ENCODE measurements at regions not wholly inside any gene's neighbourhood (a gene's known extent, or its start where the extent isn't known, plus 50 kb on each side); places are given as distances from the start of the nearest gene placed in this dataset.
A peak's percentile ranks its signal among the peaks of the same experiment; 100 is the strongest.

DNA sequence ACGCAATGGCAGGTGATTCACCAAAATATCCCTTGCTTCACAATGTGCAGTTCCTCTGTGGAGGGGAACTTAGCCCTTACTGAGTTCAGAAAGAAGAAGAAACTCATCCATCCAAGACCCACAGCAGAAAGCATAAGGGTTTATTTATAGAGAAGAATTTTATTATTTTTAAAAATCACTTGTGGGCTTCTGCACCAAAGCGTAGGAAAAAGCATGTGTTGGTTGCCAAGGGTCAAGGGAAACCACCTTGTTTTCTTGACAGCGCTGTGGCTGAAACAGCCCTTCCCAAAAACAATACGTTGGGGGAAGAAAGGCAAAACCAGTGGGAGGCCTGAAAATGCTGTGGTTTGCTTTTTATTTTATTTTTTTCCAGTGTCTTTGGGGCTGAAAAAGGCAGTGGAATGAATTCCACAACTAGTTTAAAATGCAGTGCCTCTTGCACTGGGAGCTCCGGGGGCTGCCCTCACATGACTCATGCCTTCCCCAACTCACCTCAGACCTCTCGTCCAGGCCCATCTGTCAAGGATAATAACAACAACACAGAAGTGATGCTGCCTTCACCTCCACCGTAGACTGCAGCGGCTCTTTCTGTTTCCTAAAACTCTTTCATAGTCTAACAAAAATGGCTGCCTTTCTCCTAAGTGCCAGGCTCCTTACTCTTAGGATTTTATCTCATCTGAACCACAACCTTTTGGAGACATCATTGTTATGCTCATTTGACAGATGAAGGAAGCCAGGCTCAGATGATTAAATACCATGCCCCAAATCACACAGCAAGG lies 224.2 kb upstream of the JUN start:
- DNase-seq = no peak

DNA sequence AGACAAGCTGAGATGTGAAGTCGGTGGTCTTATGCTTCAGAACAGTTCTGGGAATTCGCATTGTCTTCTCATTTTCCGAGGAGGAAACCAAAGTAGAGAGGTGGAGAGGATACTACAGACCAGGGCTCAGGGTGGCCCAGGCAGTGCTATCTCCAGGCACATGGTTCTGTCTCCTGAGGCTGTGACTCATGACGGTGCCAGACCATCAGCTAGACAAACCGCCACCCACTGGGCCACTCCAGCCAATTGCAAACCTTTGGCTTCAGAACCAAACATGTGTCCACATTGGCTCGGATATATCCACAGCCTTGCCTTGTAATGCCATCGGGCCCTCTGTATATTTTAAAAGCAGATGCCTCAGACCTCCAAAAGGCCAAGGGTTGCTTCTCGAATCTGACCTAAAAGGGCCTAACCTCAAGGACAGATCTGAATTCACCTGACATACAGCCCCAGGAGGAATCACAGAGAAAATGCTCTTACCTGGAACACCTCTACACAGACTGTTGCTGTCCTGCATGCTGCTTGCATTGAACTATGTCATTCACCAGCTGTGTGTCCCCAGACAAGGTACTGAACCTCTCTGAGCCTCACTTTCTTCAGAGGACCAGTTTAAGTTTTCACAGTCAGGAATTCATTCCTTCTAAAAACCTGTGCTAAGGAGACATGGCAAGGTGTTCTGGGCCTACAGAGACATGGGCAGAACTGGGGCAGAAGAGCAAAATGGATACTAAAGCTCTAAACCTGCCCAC lies 224.9 kb upstream of the JUN start:
- peak; percentile 43 for DNase-seq

- no peak for DNase-seq
Observed at GRCh38 chr1:59011663-59012062, 227.8 kb upstream of the JUN start.

- DNase-seq = no peak
Observed at GRCh38 chr1:59012378-59012777, 228.5 kb upstream of the JUN start.

DNA sequence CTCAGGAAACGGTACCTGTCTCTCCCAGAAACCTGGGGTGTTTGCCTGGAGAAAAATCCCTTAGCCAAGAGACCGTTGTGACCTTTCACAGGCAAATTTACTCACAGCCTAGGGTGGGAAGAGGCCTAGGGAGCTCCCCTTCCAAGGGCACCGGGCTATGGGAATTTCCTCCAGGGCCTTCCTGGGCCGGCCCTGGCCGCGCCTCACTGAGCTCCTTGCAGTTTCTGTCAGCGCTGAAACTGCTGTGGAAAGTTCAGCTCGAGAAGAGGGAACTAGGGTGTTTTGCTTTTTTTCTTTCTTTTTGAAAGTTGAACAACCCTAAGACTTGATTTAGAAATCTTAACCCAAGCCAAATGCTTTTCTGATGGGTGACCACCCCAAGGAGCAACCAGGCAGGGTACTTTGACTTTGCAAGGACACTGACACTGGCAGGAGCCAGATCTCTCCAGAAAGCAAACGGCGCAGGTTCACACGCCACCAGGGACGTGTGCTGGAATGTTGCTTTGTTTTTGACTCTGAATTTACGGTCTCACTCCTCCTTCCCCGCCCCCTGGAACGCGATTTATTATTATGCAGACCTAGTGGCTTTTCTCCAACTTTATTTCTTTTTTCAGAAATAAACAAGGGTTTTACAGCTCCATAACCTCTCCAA lies 229.6 kb upstream of the JUN start:
- DNase-seq = peak; percentile 72

GRCh38 chr1:59013928-59014279 lies 230.1 kb upstream of the JUN start:
- no peak for DNase-seq

GRCh38 chr1:59014827-59015226 lies 231.0 kb upstream of the JUN start:
- DNase-seq = no peak

- DNase-seq = peak; percentile 90
Observed at GRCh38 chr1:59015708-59016107, 231.9 kb upstream of the JUN start.

- DNase-seq = no peak
Observed at GRCh38 chr1:59016390-59016789, 232.5 kb upstream of the JUN start.

- DNase-seq = peak; percentile 65
Observed at GRCh38 chr1:59017501-59018231, 233.8 kb upstream of the JUN start.

DNA sequence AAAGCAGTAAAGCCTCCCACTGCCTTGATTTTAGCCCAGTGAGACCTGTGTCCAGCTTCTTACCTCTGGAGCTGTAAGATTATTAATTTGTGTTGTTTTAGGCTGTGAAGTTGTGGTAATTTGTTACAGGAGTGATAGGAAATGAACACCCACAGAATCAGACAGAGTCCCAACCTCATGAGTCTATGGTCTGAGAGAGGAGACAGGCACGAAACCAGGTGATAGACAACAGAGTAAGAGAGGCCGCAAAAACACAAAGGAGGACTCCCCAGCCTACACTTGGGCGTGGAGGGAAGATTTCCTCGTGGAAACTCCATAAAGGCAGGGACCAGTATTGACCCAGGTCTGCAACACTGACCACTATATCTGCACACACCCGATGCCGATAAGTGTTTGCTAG lies 234.6 kb upstream of the JUN start:
- no peak for DNase-seq

GRCh38 chr1:59018860-59019259 lies 235.0 kb upstream of the JUN start:
- no peak for DNase-seq

GRCh38 chr1:59020151-59020997 lies 236.5 kb upstream of the JUN start:
- DNase-seq = peak; percentile 84

GRCh38 chr1:59022199-59022598 lies 238.4 kb upstream of the JUN start:
- DNase-seq = no peak

DNA sequence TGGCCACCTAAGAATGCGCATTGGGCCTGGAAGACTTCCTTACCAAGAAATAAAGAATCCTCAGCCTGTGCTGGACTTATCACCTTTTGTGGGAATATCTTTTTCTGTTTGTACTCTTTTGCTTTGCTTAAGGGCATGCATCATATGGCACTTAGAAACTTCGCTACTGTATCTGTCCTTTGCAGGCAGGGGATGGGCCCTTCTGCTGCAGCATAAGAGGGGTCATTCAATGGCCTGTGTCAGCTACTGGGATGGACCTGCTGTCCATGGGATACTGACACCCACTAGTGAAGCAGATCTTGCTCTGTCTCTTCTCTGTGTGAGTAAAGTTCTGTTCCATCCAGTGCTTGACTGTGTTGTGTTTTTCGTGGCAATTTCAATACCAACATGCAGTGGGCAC lies 239.0 kb upstream of the JUN start:
- DNase-seq = no peak

GRCh38 chr1:59025201-59025600 lies 241.4 kb upstream of the JUN start:
- DNase-seq = peak; percentile 75

DNA sequence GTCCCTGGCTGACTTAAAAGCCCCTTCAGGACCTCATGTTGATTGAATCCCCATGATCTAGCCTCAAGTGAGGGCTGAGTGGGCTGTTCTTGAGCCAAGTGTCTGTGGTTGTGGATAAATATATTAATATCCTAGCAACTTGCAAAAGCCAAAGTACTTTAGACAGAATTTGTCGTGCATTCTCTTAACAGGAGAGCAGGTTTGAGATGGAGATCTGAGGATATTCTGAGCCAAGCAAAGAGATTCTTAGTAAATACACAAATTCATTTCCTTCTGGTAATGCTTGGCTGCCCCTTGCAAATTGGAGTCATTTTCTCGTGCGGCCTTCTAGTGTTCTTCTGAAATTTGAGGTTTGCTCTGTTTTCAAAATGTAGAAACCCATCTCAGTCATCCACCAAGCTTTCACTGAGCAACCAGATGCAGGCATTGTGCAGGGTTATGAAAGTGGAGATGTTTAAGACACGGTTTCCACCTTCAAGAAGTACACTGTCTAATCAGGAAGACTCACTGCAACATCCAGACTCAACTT lies 242.1 kb upstream of the JUN start:
- no peak for DNase-seq

GRCh38 chr1:59026472-59026948 lies 242.7 kb upstream of the JUN start:
- peak; percentile 89 for DNase-seq

GRCh38 chr1:59027177-59027576 lies 243.3 kb upstream of the JUN start:
- no peak for DNase-seq

- DNase-seq = no peak
Observed at GRCh38 chr1:59028048-59028447, 244.2 kb upstream of the JUN start.

GRCh38 chr1:59029411-59030167 lies 245.7 kb upstream of the JUN start:
- DNase-seq = peak; percentile 72

All from EL (cell line).